GM23338 (cell line): ENCODE measurements at regions not wholly inside any gene's neighbourhood (a gene's known extent, or its start where the extent isn't known, plus 50 kb on each side); places are given as distances from the start of the nearest gene placed in this dataset.

Source experiments
- ATAC-seq: fragments of 200-7000 bp; cut with Tn5 transposase; 3 replicates; pipeline ENCODE4 v1.9.1; 2020
- DNase-seq: peaks from one replicate; pipeline ENCODE4 v3.0.0-alpha.2; 2015; ENCODE audit warnings: low spot score
- H2AFZ ChIP-seq: fragments of 200-600 bp; sonication (generic); 2 replicates; pipeline ENCODE4 v1.8.0; 2016; ENCODE audit warnings: antibody characterized with exemption, mild to moderate bottlenecking, moderate library complexity
- H3F3A ChIP-seq: fragments of 200-600 bp; sonication (generic); replicated peaks from 2 replicates; pipeline ENCODE4 v1.8.0; 2017; ENCODE audit warnings: antibody characterized with exemption, mixed run types, low read depth
- H3K27ac ChIP-seq: fragments of 200-600 bp; sonication (generic); 2 replicates; pipeline ENCODE4 v1.6.1; 2016; ENCODE audit warnings: low read depth
- H3K27me3 ChIP-seq: fragments of 200-600 bp; sonication (generic); 2 replicates; pipeline ENCODE4 v1.8.0; 2016; ENCODE audit warnings: mild to moderate bottlenecking, mixed run types, moderate library complexity; ENCODE audit not compliant: insufficient read depth
- H3K36me3 ChIP-seq: fragments of 200-600 bp; sonication (generic); 2 replicates; pipeline ENCODE4 v1.8.0; 2016; ENCODE audit warnings: mild to moderate bottlenecking; ENCODE audit not compliant: insufficient read depth
- H3K4me1 ChIP-seq: fragments of 200-600 bp; sonication (generic); 2 replicates; pipeline ENCODE4 v1.8.0; 2016; ENCODE audit warnings: mild to moderate bottlenecking, moderate library complexity; ENCODE audit not compliant: insufficient read depth
- H3K4me2 ChIP-seq: fragments of 200-600 bp; sonication (generic); 2 replicates; pipeline ENCODE4 v1.7.1; 2017; ENCODE audit warnings: mixed run types
- H3K4me3 ChIP-seq: fragments of 200-600 bp; sonication (generic); 2 replicates; pipeline ENCODE4 v1.6.1; 2016; ENCODE audit warnings: mixed run types
- H3K79me2 ChIP-seq: fragments of 200-600 bp; sonication (generic); replicated peaks from 2 replicates; pipeline ENCODE4 v1.8.0; 2017; ENCODE audit warnings: mild to moderate bottlenecking; ENCODE audit not compliant: insufficient read depth
- H3K9me2 ChIP-seq: fragments of 200-600 bp; sonication (generic); 2 replicates; pipeline ENCODE4 v1.8.0; 2017; ENCODE audit not compliant: insufficient read depth
- H4K20me1 ChIP-seq: fragments of 200-600 bp; sonication (generic); replicated peaks from 2 replicates; pipeline ENCODE4 v1.8.0; 2017; ENCODE audit warnings: mild to moderate bottlenecking; ENCODE audit not compliant: insufficient read depth
- H3K27ac Mint-ChIP-seq: 2 replicates; pipeline ENCODE4 v1.8.0; 2020; ENCODE audit warnings: inconsistent platforms, mild to moderate bottlenecking, moderate library complexity, mixed read lengths
- H3K27me3 Mint-ChIP-seq: 3 replicates; pipeline ENCODE4 v1.8.0; 2022; ENCODE audit warnings: low read depth, mild to moderate bottlenecking, moderate library complexity, mixed read lengths, inconsistent platforms; ENCODE audit not compliant: insufficient read depth, poor library complexity
- H3K36me3 Mint-ChIP-seq: 3 replicates; pipeline ENCODE4 v1.8.0; 2021; ENCODE audit warnings: low read depth, mild to moderate bottlenecking, inconsistent platforms, moderate library complexity, mixed read lengths
- H3K4me1 Mint-ChIP-seq: 3 replicates; pipeline ENCODE4 v1.8.0; 2020; ENCODE audit warnings: mild to moderate bottlenecking, inconsistent platforms, mixed read lengths
- H3K4me3 Mint-ChIP-seq: 3 replicates; pipeline ENCODE4 v1.8.0; 2021; ENCODE audit warnings: moderate library complexity, mild to moderate bottlenecking, inconsistent platforms, mixed read lengths
- H3K9me3 Mint-ChIP-seq: 3 replicates; pipeline ENCODE4 v1.8.0; 2020; ENCODE audit warnings: moderate library complexity, mild to moderate bottlenecking, inconsistent platforms, mixed read lengths
- CTCF ChIP-seq, 2 experiments: fragments of 200-600 bp in 1 of 2; sonication (generic) in 1 of 2; conservative IDR thresholded peaks; 2 replicates each; pipeline versions ENCODE4 v1.5.1 to v1.6.1; 2016 to 2017; ENCODE audit warnings: antibody characterized with exemption in 2 of 2, low read depth in 2 of 2, mild to moderate bottlenecking in 2 of 2, moderate library complexity in 1 of 2
- EZH2phosphoT487 ChIP-seq: fragments of 200-600 bp; sonication (generic); IDR thresholded peaks from one replicate; pipeline ENCODE4 v1.8.1; 2018; ENCODE audit warnings: antibody characterized with exemption; ENCODE audit not compliant: unreplicated experiment
- JUNB ChIP-seq: IDR thresholded peaks from one replicate; pipeline ENCODE4 v1.6.1; 2016; ENCODE audit warnings: antibody characterized with exemption; ENCODE audit not compliant: unreplicated experiment
- NANOG ChIP-seq: IDR thresholded peaks from 2 replicates; pipeline ENCODE4 v1.6.1; 2016; ENCODE audit warnings: antibody characterized with exemption, borderline replicate concordance
- POLR2AphosphoS5 ChIP-seq: IDR thresholded peaks from 2 replicates; pipeline ENCODE4 v1.6.1; 2016; ENCODE audit warnings: antibody characterized with exemption, low read depth
- STAT1 ChIP-seq: IDR thresholded peaks from one replicate; pipeline ENCODE4 v1.6.1; 2016; ENCODE audit warnings: antibody characterized with exemption; ENCODE audit not compliant: unreplicated experiment
- ZNF331 ChIP-seq: fragments of 250-450 bp; sonication (Bioruptor Pico); IDR thresholded peaks from 2 replicates; pipeline ENCODE4 v1.5.0; 2020; ENCODE audit warnings: low read depth, mild to moderate bottlenecking, moderate library complexity
- ZNF462 ChIP-seq: fragments of 250-450 bp; sonication (Bioruptor Pico); IDR thresholded peaks from 2 replicates; pipeline ENCODE4 v1.5.0; 2020; ENCODE audit warnings: mild to moderate bottlenecking, moderate library complexity

GRCh38 chr14:48113713-48114112, 438.3 kb upstream of the MDGA2 start:
- no peaks in the 10 kb centered on the region for H3K79me2 ChIP-seq
- H3K4me1 ChIP-seq = no peaks in the 10 kb centered on the region
- ATAC-seq (no peak), DNase-seq (no peak)
- no peaks in the 10 kb centered on the region for H3F3A ChIP-seq
- H3K27me3 Mint-ChIP-seq = no peaks in the 10 kb centered on the region
- H3K27ac Mint-ChIP-seq = no peak overlapping the region
- no peaks in the 10 kb centered on the region for H3K4me1 Mint-ChIP-seq
- no peaks in the 10 kb centered on the region for H3K9me3 Mint-ChIP-seq
- no peak overlapping the region for H3K4me3 Mint-ChIP-seq
- H4K20me1 ChIP-seq = no peaks in the 10 kb centered on the region
- H3K27ac ChIP-seq = no peak overlapping the region
- H2AFZ ChIP-seq = no peak overlapping the region
- no peak for TF ChIP-seq NANOG
- H3K4me2 ChIP-seq = no peak overlapping the region
- no peaks in the 10 kb centered on the region for H3K36me3 ChIP-seq
- no peaks in the 10 kb centered on the region for H3K27me3 ChIP-seq
- H3K4me3 ChIP-seq = no peak overlapping the region
- H3K9me2 ChIP-seq = no peaks in the 10 kb centered on the region
- H3K36me3 Mint-ChIP-seq = no peaks in the 10 kb centered on the region

GRCh38 chr14:48111151-48111550, 435.7 kb upstream of the MDGA2 start:
- Histone ChIP-seq H3K4me3 (no peak overlapping the region), H2AFZ (no peak overlapping the region), H3K9me2 (no peaks in the 10 kb centered on the region), H3K4me1 (no peaks in the 10 kb centered on the region), H3K4me2 (no peak overlapping the region), H3K27me3 (no peaks in the 10 kb centered on the region), H3K79me2 (no peaks in the 10 kb centered on the region), H3K27ac (no peak overlapping the region), H3K36me3 (no peaks in the 10 kb centered on the region), H3F3A (no peaks in the 10 kb centered on the region), H4K20me1 (no peaks in the 10 kb centered on the region)
- no peaks in the 10 kb centered on the region for H3K27me3 Mint-ChIP-seq
- no peaks in the 10 kb centered on the region for H3K9me3 Mint-ChIP-seq
- no peak overlapping the region for H3K4me3 Mint-ChIP-seq
- no peaks in the 10 kb centered on the region for H3K36me3 Mint-ChIP-seq
- H3K27ac Mint-ChIP-seq = no peak overlapping the region
- DNase-seq = no peak
- TF ChIP-seq CTCF (conservative IDR thresholded peaks at IDR 0.05; ENCODE audit: low read depth in 2 of 2) (no peak), EZH2phosphoT487 (no peak), JUNB (no peak), POLR2AphosphoS5 (no peak), STAT1 (no peak), ZNF462 (CRISPR knock-in tag) (no peak), ZNF331 (no peak)
- ATAC-seq = no peak
- no peaks in the 10 kb centered on the region for H3K4me1 Mint-ChIP-seq
